ENCODE measurements at regions not wholly inside any gene's neighbourhood (a gene's known extent, or its start where the extent isn't known, plus 50 kb on each side); places are given as distances from the start of the nearest gene placed in this dataset.

- H3K36me3 ChIP-seq, result no peaks in the 10 kb centered on the region
- no peak overlapping the region for H3K4me3 ChIP-seq
- no peaks in the 10 kb centered on the region for H3K27me3 ChIP-seq
- H3K27ac ChIP-seq, result no peak overlapping the region
- no peak for TF ChIP-seq EP300 (IDR thresholded peaks at IDR 0.05)
- TF ChIP-seq POLR2A (IDR thresholded peaks at IDR 0.05), result no peak
- no peak for TF ChIP-seq CTCF (IDR thresholded peaks at IDR 0.05)
- no peaks in the 10 kb centered on the region for H3K9me3 ChIP-seq
- no peaks in the 10 kb centered on the region for H3K4me1 ChIP-seq (ENCODE audit: insufficient read depth)
- intact Hi-C loops (cut with DNase I), result no loop called here
- WGBS, 3 donors, result 56 to 61% (median 58%) methylated on average over 9 of the region's 9 CpGs
- DNase-seq, result peak in 1 of 5 donors; percentile 34
Observed at GRCh38 chr13:72221276-72221962, 354.4 kb upstream of the DACH1 start.

GRCh38 chr13:72218966-72219365 is 352.0 kb upstream of the DACH1 start:
- intact Hi-C loops (cut with DNase I), result no loop called here
- H3K27ac ChIP-seq, result no peak overlapping the region
- TF ChIP-seq CTCF (IDR thresholded peaks at IDR 0.05) (no peak), EP300 (IDR thresholded peaks at IDR 0.05) (no peak), POLR2A (IDR thresholded peaks at IDR 0.05) (no peak)
- no peaks in the 10 kb centered on the region for H3K27me3 ChIP-seq
- no peaks in the 10 kb centered on the region for H3K4me1 ChIP-seq (ENCODE audit: insufficient read depth)
- H3K9me3 ChIP-seq, result no peaks in the 10 kb centered on the region
- H3K4me3 ChIP-seq, result no peak overlapping the region
- no peak for DNase-seq
- H3K36me3 ChIP-seq, result no peaks in the 10 kb centered on the region
- 76 to 85% (median 83%) methylated on average over 2 of the region's 2 CpGs for WGBS, 3 donors

DNA sequence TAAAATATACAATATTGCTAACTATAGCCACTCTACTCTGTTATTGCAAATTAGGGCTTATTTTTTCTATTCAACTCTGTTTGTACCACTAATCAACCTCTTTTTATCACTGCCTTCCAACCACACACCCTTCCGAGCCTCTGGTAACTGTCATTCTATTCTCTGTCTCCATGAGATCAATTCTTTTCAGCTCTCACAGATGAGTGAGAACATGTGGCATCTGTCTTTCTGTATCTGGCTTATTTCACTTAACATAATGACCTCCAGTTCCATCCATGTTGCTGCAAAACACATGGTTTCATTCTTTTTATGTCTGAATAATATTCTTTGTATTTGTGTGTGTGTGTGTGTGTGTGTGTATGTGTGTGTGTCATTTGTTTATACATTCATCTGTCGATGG is 350.1 kb upstream of the DACH1 start:
- Histone ChIP-seq H3K36me3 (no peaks in the 10 kb centered on the region), H3K27me3 (no peaks in the 10 kb centered on the region), H3K4me3 (no peak overlapping the region), H3K27ac (no peak overlapping the region), H3K9me3 (no peaks in the 10 kb centered on the region), H3K4me1 (ENCODE audit: insufficient read depth) (no peaks in the 10 kb centered on the region)
- WGBS, 3 donors, result 79 to 85% (median 81%) methylated on average over 2 of the region's 2 CpGs
- intact Hi-C loops (cut with DNase I), result no loop called here
- TF ChIP-seq CTCF (IDR thresholded peaks at IDR 0.05) (no peak), POLR2A (IDR thresholded peaks at IDR 0.05) (no peak), EP300 (IDR thresholded peaks at IDR 0.05) (no peak)
- DNase-seq, result no peak

DNA sequence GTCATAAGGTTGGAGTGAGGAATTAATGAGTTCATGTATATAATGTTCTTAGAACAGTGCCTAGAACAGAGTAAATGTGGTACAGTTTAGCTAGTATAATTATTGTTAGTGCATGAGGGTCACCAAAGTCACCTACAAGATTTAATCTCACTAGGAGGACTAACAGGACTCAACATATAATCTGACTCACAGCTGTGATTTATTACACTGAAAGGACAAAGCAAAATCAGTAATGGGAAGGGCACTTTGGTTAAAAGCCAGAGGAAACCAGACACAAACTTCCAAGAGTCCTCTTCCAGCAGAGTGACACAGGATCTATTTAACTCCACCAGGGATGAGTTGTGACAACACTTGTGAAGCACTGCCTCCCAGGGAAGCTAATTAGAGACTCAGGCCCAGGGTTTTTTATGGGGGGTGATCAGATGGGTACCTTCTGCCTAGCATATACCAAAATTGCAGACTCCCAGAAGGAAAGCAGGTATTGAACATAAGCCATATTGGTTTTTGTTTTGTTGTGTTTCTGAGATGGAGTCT is 341.2 kb upstream of the DACH1 start:
- intact Hi-C loops (cut with DNase I), result no loop called here
- H3K4me1 ChIP-seq (ENCODE audit: insufficient read depth), result no peaks in the 10 kb centered on the region
- no peaks in the 10 kb centered on the region for H3K9me3 ChIP-seq
- H3K27me3 ChIP-seq, result no peaks in the 10 kb centered on the region
- H3K27ac ChIP-seq, result no peak overlapping the region
- H3K36me3 ChIP-seq, result no peaks in the 10 kb centered on the region
- H3K4me3 ChIP-seq, result no peak overlapping the region
- TF ChIP-seq CTCF (IDR thresholded peaks at IDR 0.05) (no peak), POLR2A (IDR thresholded peaks at IDR 0.05) (no peak), EP300 (IDR thresholded peaks at IDR 0.05) (no peak)
- DNase-seq, result no peak

Measured in ovary (tissue), 7 donors.